D721Med (cell line): ENCODE measurements at regions not wholly inside any gene's neighbourhood (a gene's known extent, or its start where the extent isn't known, plus 50 kb on each side); places are given as distances from the start of the nearest gene placed in this dataset.

Experiments used
- DNase-seq: peaks from one replicate; pipeline ENCODE4 v3.0.0; 2011; ENCODE audit warnings: low spot score; ENCODE audit not compliant: insufficient read length
- FAIRE-seq: peaks from 2 replicates; lab custom pipeline; 2011; peaks lifted over from hg19 to GRCh38; lab: Jason Lieb, UNC
- TF ChIP-seq, protein P1 (sequence below): IDR thresholded peaks from 2 replicates; pipeline ENCODE4 v1.5.1; 2012; ENCODE audit warnings: mild to moderate bottlenecking, control low read depth; ENCODE audit not compliant: insufficient read depth; ENCODE audit errors: missing control alignments

DNA sequence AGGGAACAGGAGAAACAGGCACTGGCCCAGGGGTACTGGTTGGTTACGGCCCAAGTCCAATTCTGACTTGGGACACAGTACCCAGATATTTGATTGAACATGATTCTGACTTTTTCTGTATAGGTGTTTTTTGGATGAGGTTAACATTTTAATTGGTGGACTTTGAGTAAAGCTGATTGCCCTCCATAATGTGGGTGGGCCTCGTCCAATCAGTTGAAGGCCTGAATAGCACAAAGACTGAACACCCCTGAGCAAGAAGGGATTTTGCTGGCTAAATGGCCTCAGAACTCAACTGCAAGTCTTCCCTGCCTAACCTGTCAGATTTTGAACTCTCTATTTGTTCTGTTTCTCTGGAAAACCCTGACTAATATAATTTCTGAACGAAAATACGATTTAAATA, 222.6 kb downstream of the TEX36 start:
- FAIRE-seq (no peak), DNase-seq (no peak)
- TF ChIP-seq, protein P1, sequence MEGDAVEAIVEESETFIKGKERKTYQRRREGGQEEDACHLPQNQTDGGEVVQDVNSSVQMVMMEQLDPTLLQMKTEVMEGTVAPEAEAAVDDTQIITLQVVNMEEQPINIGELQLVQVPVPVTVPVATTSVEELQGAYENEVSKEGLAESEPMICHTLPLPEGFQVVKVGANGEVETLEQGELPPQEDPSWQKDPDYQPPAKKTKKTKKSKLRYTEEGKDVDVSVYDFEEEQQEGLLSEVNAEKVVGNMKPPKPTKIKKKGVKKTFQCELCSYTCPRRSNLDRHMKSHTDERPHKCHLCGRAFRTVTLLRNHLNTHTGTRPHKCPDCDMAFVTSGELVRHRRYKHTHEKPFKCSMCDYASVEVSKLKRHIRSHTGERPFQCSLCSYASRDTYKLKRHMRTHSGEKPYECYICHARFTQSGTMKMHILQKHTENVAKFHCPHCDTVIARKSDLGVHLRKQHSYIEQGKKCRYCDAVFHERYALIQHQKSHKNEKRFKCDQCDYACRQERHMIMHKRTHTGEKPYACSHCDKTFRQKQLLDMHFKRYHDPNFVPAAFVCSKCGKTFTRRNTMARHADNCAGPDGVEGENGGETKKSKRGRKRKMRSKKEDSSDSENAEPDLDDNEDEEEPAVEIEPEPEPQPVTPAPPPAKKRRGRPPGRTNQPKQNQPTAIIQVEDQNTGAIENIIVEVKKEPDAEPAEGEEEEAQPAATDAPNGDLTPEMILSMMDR: no peak

DNA sequence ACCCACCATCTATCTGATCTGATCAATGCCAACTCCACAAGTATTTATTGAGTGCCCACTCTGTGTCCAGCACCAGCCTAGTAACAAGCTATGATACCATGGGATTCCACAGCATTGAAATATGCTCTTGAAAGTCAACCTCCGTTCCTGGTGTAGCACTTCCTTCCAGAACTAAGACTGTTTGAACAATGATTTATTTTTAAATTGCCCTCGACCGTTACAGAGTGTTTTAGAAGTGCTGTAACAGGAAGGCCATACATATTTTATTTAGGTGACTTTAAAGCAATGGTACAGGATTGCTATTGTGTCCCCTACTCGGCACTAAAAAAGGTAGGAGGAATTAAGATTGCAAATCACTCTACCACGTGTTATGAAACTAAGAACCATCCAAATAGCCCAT, 225.6 kb downstream of the TEX36 start:
- FAIRE-seq (no peak), DNase-seq (no peak)
- TF ChIP-seq, protein P1: no peak

DNA sequence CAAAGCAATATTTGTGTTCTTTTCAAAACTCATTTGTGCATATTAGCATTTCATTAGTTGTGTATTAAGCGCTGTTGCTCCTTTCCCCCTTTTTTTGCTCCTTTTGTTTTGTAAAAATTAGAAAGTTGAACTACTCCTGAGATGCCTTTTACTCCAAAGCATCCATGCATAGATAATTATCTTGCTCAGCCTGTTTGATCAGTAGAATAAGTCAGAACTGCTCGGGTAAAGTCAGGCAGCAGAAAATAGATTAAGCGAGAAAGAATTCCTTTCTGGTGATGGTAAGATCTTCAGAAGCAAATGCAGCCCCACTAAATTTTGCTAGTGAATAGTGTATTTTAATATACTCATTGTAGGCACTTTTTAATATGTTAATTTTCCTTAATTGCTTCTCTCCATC, 227.1 kb downstream of the TEX36 start:
- FAIRE-seq (no peak), DNase-seq (no peak)
- TF ChIP-seq, protein P1: no peak

DNA sequence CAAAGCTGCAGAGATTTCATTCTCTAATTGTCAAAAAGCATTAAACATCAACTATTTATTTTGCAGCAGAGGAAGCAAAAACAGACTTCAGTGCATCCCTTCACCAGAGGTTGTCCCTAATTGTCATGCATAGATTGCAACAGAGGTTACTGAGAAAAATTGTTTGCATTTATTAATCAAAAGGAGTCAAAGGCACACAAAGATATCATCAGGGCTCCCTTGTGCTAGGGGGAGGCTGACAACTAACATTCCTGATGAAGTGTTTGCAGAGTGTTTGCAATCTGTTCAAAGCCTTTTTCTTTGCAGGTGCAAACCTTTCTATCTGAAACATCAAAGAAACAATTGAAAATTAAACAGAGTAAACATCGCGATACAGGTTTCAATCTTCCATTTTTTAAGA, 227.5 kb downstream of the TEX36 start:
- DNase-seq: no peak
- FAIRE-seq: no peak
- TF ChIP-seq, protein P1: no peak

DNA sequence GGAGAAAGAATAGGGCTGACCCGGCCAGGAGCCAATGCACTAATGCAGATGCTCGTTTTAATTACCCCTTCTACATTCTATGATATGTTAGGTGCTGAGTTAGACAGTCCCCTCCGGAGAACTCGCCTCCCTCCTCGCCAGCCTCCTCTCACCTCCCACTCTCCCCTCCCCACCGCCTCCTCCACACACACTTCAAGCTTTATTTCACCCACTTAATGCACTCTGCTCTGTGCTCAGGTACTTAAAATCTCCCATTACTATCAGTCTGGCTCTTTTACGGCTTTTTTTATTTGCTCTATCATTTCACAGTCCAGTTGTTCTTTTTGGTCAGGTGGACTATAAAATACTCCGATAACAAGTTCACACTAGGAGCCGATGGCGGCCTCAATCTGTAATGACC, 231.6 kb downstream of the TEX36 start:
- TF ChIP-seq, protein P1: no peak
- no peak for DNase-seq
- no peak for FAIRE-seq

DNA sequence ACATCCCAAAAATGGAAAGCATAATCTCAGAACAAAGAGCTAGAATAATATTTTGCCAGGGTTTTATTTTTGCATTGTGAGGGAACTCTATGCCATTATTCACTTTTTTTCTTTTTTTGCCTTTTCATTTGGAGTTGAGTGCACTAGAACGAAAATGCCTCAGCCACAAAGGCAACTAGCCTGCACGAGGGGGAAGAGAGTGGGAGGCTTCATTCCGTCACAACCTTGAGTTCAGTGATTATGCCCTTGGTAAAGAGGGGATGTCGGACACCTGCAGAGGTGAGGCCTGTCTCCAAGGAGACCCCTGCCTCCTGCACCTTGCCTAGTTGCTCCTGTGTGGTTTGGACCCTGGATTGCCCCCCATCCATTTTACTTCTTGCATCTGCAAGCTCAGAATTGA, 232.7 kb downstream of the TEX36 start:
- no peak for DNase-seq

DNA sequence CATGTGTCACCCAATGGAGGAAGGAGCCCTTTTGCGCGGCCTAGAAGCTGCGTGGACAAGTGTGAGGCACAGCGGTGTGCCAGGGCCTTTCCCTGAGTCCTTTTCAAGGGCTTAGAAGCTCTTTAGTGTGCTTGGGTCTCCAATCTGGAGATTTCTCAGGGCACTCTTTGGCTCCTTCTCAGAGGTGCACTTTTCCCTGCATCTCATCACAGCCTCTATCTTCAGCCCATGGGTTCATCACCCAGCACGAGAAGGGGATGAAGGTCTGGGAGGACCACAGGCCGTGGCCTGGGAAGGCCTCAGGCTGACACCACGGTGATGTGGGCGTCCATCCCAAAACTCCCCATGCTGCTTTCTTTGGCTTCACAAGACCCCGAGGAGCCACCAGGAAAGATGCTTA, 233.4 kb downstream of the TEX36 start:
- TF ChIP-seq, protein P1: no peak
- no peak for DNase-seq
- no peak for FAIRE-seq

More for the DNA sequence above, 232.7 kb downstream of the TEX36 start:
- TF ChIP-seq, protein P1: no peak
- no peak for FAIRE-seq
